AG09319 (cell line): ENCODE measurements at regions not wholly inside any gene's neighbourhood (a gene's known extent, or its start where the extent isn't known, plus 50 kb on each side); places are given as distances from the start of the nearest gene placed in this dataset.

Experiments used
- DNase-seq: peaks from one replicate; pipeline ENCODE4 v3.0.0-alpha.2; 2010; ENCODE audit warnings: low read depth; ENCODE audit errors: extremely low read depth
- TF ChIP-seq, protein P1 (sequence below): IDR thresholded peaks from 2 replicates; pipeline ENCODE4 v1.5.1; 2011; ENCODE audit warnings: low read depth, mild to moderate bottlenecking, inconsistent platforms, low read length, moderate library complexity

DNA sequence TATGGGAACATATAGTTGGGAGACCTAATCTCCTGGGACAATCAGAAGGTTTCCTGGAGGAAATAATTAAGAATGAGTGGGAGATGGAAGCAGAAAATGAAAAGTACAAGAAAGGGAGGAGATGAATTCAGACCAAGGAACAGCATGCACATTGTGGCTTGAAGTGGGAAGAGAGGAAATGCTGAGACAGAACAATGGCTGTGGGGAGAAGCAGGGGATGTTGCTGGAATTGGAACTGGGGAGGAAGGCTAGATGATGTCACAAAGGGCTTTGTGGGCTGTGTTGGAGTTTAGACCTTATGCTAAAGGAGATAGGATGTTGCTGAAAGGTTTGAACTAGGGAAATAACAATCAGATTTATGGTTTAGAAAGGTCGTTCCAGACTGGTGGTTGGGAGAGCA is 119.5 kb upstream of the DIPK2B start:
- no peak for DNase-seq
- TF ChIP-seq, protein P1, sequence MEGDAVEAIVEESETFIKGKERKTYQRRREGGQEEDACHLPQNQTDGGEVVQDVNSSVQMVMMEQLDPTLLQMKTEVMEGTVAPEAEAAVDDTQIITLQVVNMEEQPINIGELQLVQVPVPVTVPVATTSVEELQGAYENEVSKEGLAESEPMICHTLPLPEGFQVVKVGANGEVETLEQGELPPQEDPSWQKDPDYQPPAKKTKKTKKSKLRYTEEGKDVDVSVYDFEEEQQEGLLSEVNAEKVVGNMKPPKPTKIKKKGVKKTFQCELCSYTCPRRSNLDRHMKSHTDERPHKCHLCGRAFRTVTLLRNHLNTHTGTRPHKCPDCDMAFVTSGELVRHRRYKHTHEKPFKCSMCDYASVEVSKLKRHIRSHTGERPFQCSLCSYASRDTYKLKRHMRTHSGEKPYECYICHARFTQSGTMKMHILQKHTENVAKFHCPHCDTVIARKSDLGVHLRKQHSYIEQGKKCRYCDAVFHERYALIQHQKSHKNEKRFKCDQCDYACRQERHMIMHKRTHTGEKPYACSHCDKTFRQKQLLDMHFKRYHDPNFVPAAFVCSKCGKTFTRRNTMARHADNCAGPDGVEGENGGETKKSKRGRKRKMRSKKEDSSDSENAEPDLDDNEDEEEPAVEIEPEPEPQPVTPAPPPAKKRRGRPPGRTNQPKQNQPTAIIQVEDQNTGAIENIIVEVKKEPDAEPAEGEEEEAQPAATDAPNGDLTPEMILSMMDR, result no peak

DNA sequence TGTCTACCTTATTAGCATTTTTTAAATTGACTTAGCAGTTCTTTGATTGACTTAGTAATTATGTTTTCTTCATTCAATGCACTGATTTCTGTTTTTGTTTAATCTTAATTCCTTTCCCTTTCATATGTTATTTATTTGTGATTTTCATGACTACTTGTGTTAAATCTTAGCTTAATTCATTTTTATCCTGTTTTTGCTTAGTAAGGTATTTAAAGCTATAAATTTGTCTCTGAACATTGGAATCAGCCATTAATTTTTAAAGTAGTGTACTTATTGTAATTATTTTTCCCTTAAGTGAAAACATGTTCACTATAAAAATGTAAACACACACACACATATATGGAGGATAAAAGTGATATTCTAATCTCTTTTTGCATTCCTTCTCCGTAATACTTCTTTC is 109.1 kb upstream of the DIPK2B start:
- TF ChIP-seq, protein P1, result no peak
- DNase-seq, result no peak

DNA sequence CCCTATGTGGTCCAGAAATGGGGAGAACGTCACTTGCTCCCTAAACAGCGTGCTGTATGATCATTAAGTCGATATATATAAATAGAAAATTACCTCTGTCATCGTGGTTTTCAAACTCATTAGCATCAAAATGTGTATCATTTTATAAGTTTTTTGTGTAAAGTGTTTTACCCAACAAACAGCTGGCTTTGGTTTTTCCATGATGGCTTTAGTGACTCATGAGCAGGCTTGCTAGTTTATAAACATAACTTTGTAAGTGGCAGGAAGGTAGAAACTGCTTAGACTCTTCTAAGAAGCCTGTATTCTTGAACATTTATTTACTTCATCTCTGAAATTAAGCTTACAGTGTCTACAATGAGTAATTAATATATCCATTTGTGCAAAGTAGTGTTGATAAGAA is 108.4 kb upstream of the DIPK2B start:
- TF ChIP-seq, protein P1, result no peak
- DNase-seq, result no peak

DNA sequence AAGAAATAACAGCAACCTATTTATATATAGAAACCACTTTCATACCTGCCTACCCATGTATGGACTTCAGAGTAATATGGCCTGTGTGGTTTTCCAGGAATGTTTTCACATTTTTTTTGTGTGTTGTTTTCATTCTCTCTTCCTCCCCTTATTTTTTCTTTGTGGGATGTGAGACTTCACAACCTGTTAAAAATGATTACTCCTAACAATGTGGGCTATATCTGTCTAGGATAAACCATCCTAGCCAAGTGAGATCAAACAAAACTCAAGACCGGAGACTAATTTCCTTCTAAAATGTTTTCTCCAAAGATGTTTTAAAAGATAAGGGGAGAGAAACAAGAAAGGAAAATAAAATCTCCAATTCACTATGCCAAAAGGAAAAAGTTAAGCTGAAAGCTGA is 106.1 kb upstream of the DIPK2B start:
- no peak for DNase-seq
- TF ChIP-seq, protein P1, result no peak

DNA sequence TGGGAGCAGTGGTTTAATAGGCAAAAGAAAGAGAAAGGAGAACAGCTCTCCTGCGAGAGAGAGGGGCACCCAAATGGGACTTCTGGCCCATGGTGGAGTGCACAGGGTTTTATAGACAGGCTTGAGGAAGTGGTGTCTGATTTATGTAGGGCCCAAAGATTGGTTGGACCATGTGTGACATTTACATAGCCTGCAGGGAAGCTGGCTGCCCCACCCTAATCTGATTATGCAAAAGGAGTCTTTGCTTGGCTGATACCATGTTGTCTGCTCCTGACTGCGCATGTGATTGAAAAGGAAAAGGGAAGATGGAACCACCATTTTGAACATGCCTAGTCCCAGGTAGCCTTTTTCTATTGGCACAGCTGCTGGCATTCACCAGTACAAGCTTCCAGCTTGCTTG is 100.0 kb upstream of the DIPK2B start:
- no peak for DNase-seq
- TF ChIP-seq, protein P1, result no peak

DNA sequence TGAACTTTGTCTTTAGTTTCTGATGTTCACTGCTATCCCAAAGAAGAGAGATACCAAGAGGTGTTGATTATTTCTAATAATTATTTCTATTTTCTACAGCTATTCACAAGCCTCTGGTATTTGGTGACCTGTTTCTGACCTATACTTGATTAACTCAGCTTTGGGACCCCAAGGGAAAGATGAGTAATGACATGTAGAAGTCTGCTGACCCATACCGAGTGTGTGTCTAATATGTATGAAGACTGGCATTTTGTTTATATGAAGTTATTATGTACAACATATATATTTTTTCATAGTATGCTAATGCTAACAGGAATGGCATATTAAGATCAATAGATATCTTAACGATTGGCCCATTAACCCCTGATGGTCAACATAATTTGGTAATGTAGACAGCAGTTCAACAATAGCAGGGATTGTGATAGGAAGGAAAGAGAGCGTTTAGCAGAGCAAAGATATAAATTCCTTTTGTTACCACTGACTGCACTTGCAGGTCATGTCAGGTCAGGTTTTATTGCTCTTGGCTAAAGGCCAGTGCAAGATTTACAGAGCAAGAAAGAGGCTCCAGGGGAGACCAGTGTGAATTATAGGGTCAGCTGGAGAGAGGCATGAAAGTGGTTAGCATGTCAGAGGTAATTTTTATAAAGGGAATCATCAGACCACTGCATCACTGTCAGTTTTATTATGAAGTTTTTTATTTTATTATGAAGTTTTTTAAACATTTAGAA is 94.7 kb upstream of the DIPK2B start:
- TF ChIP-seq, protein P1, result no peak

DNA sequence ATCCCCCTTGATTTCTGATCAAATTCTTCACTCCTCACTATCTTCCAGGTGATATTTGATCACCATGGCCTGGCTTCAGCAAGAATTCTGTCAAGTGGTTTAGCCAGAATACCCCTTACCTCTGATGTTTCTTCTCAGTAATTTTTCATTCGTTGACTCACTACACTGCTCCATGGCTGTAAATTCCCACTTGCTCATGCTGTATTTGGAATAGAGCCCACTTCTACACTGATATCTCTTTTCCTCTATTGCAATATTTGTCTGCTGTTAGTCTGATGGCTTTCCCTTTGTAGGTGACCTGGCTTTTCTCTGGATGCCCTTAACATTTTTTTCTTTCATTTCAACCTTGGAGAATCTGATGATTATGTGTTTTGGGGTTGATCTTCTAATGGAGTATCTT is 73.9 kb upstream of the DIPK2B start:
- TF ChIP-seq, protein P1, result no peak
- no peak for DNase-seq

More for the DNA sequence above, 94.7 kb upstream of the DIPK2B start:
- peak; percentile 7 for DNase-seq
